ENCODE measurements at regions not wholly inside any gene's neighbourhood (a gene's known extent, or its start where the extent isn't known, plus 50 kb on each side); places are given as distances from the start of the nearest gene placed in this dataset.
"Not testable (repeated sequence)": the region's sequence is repeated elsewhere in the genome, so short reads cannot be mapped to it uniquely, and the experiment has no call there.

- Mint-ChIP-seq H3K27ac (ENCODE audit: unreplicated experiment) (no peak overlapping the region), H3K36me3 (ENCODE audit: unreplicated experiment) (peaks cover 19% of the 10 kb centered on the region), H3K9me3 (ENCODE audit: unreplicated experiment) (peaks cover 9% of the 10 kb centered on the region), H3K27me3 (ENCODE audit: unreplicated experiment) (no peaks in the 10 kb centered on the region), H3K4me3 (ENCODE audit: unreplicated experiment) (no peak overlapping the region), H3K4me1 (ENCODE audit: unreplicated experiment) (no peaks in the 10 kb centered on the region)
- no peak for DNase-seq (ENCODE audit: extremely low spot score, unreplicated experiment)
- no peak for TF ChIP-seq CTCF (IDR thresholded peaks at IDR 0.05)
Measured at GRCh38 chr7:81865754-81866153, 95.9 kb upstream of the HGF start.

- DNase-seq (ENCODE audit: extremely low spot score, unreplicated experiment): no peak
- no peak overlapping the region for H3K4me3 Mint-ChIP-seq (ENCODE audit: unreplicated experiment)
- TF ChIP-seq CTCF (IDR thresholded peaks at IDR 0.05): no peak
- H3K27ac Mint-ChIP-seq (ENCODE audit: unreplicated experiment): no peak overlapping the region
- peaks cover 5% of the 10 kb centered on the region for H3K9me3 Mint-ChIP-seq (ENCODE audit: unreplicated experiment)
- H3K27me3 Mint-ChIP-seq (ENCODE audit: unreplicated experiment): no peaks in the 10 kb centered on the region
- H3K4me1 Mint-ChIP-seq (ENCODE audit: unreplicated experiment): no peaks in the 10 kb centered on the region
- peaks cover 12% of the 10 kb centered on the region for H3K36me3 Mint-ChIP-seq (ENCODE audit: unreplicated experiment)
Measured at GRCh38 chr7:81859433-81859832, 89.6 kb upstream of the HGF start.

DNA sequence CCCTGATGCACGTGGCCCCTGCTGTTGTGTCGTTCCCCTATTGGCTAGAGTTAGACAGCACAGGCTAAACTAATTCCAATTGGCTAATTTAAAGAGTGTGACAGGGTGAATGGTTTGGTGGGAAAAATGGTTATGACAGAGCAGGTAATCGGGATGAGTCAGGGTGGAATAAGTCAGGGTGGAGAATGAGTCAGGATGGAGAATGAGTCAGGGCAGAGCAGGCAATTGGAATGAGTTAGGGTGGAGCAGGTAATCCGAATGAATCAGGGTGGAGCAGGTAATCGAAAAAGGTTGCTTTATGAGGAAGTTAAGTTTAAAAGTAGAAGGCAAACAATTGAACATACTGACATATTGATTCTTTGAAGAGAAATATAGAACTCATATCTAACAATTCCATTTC is 89.0 kb upstream of the HGF start:
- H3K36me3 Mint-ChIP-seq (ENCODE audit: unreplicated experiment): peaks cover 11% of the 10 kb centered on the region
- H3K4me1 Mint-ChIP-seq (ENCODE audit: unreplicated experiment); H3K4me3 Mint-ChIP-seq (ENCODE audit: unreplicated experiment); DNase-seq (ENCODE audit: extremely low spot score, unreplicated experiment); H3K9me3 Mint-ChIP-seq (ENCODE audit: unreplicated experiment); H3K27ac Mint-ChIP-seq (ENCODE audit: unreplicated experiment); H3K27me3 Mint-ChIP-seq (ENCODE audit: unreplicated experiment): not testable (repeated sequence)

- no peak overlapping the region for H3K27ac Mint-ChIP-seq (ENCODE audit: unreplicated experiment)
- H3K9me3 Mint-ChIP-seq (ENCODE audit: unreplicated experiment): peaks cover 5% of the 10 kb centered on the region
- H3K4me1 Mint-ChIP-seq (ENCODE audit: unreplicated experiment): no peaks in the 10 kb centered on the region
Measured at GRCh38 chr7:81857385-81857784, 87.5 kb upstream of the HGF start.

GRCh38 chr7:81854518-81854917 is 84.7 kb upstream of the HGF start:
- Mint-ChIP-seq H3K4me1 (ENCODE audit: unreplicated experiment) (no peaks in the 10 kb centered on the region), H3K27me3 (ENCODE audit: unreplicated experiment) (no peaks in the 10 kb centered on the region), H3K36me3 (ENCODE audit: unreplicated experiment) (peaks cover 4% of the 10 kb centered on the region), H3K4me3 (ENCODE audit: unreplicated experiment) (no peak overlapping the region), H3K9me3 (ENCODE audit: unreplicated experiment) (no peaks in the 10 kb centered on the region), H3K27ac (ENCODE audit: unreplicated experiment) (no peak overlapping the region)
- no peak for DNase-seq (ENCODE audit: extremely low spot score, unreplicated experiment)
- no peak for TF ChIP-seq CTCF (IDR thresholded peaks at IDR 0.05)

More at GRCh38 chr7:81857385-81857784, 87.5 kb upstream of the HGF start:
- no peak overlapping the region for H3K4me3 Mint-ChIP-seq (ENCODE audit: unreplicated experiment)
- no peak for TF ChIP-seq CTCF (IDR thresholded peaks at IDR 0.05)
- DNase-seq (ENCODE audit: extremely low spot score, unreplicated experiment): no peak
- no peaks in the 10 kb centered on the region for H3K27me3 Mint-ChIP-seq (ENCODE audit: unreplicated experiment)
- H3K36me3 Mint-ChIP-seq (ENCODE audit: unreplicated experiment): peaks cover 7% of the 10 kb centered on the region

DNA sequence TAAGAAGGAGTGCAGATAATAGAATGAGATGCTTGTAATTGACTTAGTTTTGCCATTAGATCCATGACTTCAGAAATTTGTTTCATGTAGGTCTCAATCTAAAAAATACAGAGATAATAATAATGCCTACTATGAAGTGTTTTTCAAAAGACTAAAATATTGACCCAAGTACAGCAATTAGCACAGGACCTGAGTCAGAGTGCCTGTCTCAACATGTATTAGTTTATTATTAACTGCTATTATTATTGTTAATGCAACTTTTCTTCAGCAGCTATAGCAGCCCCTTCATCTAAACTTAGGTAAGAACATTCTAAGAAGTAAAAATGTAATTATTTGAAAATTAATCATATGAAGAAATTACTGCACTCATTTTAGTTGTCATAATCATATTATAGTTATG is 82.9 kb upstream of the HGF start:
- TF ChIP-seq CTCF (IDR thresholded peaks at IDR 0.05): no peak
- Mint-ChIP-seq H3K27me3 (ENCODE audit: unreplicated experiment) (no peaks in the 10 kb centered on the region), H3K36me3 (ENCODE audit: unreplicated experiment) (peaks cover 12% of the 10 kb centered on the region), H3K4me3 (ENCODE audit: unreplicated experiment) (no peak overlapping the region), H3K4me1 (ENCODE audit: unreplicated experiment) (no peaks in the 10 kb centered on the region), H3K27ac (ENCODE audit: unreplicated experiment) (no peak overlapping the region), H3K9me3 (ENCODE audit: unreplicated experiment) (no peaks in the 10 kb centered on the region)
- DNase-seq (ENCODE audit: extremely low spot score, unreplicated experiment): no peak

Data from osteocyte (in vitro differentiated cells).